GM21825 (cell line): ENCODE measurements at regions not wholly inside any gene's neighbourhood (a gene's known extent, or its start where the extent isn't known, plus 50 kb on each side); places are given as distances from the start of the nearest gene placed in this dataset.
"Not testable (repeated sequence)": the region's sequence is repeated elsewhere in the genome, so short reads cannot be mapped to it uniquely, and the experiment has no call there.

Experiments used
- ATAC-seq: cut with Tn5 transposase; IDR thresholded peaks from one replicate; pipeline ENCODE4 v1.9.1; 2021; ENCODE audit warnings: mild to moderate bottlenecking, moderate library complexity; ENCODE audit not compliant: unreplicated experiment

DNA sequence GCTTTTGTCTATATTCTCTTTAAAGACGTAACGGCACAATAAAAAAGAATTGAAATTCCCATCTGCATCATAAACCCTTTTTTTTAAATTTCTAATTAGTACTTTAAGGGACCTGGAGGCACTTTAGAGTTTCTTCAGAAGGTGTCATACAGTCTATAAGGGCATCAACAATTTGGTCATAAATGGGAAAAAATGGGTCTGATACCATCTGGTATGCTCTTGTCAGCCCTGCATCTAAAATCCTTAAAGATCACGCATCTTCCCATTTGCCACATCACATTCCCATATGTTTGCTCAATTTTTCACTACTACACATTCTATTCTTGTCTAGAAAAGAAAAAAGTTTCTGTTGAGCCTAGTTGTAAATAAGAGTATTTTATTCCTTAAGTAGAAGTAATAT, 53.8 kb downstream of the COX7C start:
- no peak for ATAC-seq

DNA sequence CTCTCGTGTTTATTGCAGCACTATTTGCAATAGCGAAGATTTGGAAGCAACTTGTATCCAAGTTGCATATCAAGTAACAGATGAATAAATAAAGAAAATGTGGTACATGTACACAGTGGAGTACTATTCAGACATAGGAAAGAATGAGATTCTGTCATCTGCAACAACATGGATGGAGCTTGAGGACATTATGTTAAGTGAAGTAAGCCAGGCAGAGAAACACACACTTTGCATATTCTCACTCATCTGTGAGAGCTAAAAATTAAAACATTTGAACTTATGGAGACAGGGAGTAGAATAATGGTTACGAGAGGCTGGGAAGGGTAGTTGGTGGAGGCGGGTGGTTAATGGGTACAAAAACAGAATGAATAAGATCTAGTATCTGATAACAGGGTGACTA, 56.3 kb downstream of the COX7C start:
- ATAC-seq = no peak

DNA sequence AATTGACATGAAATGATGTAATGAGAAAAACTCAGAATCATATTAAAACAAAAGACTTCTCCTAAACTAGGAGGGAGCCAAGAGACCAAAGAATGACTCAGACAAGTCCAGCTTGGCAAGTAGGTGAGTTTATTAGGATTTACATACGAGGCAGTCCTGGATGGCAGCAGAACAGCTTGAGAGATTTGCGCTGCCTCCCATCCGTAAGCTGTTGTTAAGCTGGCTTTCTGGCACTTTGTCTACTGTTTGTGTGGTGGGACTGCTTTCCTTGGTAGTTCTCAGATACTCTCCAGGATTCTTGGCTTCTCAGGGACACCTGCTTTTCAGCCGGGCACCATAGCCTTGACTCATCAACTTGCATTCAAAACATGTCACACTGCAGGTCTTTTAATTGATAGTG, 57.6 kb downstream of the COX7C start:
- ATAC-seq = no peak

DNA sequence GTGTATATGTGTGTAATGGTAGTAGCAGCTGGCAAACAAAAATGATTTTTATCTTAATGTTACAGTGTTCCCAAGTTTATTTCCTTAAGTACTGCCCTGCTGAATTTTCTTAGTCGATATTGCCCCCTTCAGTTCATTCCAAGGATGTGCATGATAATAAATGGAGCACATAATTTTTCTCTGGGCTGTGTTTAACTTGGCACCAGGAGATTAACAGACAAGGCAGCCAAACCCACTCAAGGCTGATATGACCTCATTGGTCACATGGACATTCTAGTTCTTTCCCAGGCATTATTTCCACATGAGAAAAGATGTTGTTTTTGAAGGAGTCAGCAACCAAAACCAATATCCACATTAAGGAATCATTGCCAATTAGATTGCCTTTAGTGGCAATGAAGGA, 61.8 kb downstream of the COX7C start:
- no peak for ATAC-seq

DNA sequence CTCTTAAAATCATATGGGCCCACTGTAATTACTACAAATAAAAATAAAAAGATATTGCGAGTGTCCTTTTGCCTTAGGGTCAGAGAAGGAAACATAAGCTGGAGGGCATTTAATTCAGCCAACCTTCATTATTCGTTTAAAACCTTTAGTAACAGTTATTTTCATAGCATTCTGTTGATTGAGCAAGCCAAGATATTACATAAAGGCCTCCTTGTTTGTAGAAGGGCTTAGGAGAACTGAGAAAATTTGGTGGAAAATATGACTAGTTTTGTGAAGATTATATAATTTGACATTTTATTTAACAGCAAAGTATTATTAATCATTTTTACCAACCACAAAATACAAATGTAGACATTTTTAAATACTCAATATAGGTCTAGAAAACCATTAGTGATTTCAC, 62.2 kb downstream of the COX7C start:
- ATAC-seq = no peak

DNA sequence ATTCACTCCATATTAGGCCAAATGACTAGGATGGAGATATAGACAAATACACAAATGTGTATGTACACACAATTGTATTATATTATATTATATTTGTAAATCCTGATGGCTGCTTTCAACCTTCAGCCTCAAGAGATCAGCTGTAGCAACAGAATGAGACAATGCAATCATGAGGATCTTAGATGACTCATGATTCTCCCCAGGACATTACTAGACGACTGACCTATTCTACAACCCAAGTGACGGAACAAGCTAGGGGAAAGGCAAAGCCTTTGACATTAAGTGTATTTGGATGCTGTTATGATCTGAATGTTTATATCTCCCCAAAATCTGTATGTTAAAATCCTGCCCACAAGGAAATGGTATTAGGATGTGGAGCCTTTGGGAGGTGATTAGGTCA, 66.5 kb downstream of the COX7C start:
- ATAC-seq = no peak

DNA sequence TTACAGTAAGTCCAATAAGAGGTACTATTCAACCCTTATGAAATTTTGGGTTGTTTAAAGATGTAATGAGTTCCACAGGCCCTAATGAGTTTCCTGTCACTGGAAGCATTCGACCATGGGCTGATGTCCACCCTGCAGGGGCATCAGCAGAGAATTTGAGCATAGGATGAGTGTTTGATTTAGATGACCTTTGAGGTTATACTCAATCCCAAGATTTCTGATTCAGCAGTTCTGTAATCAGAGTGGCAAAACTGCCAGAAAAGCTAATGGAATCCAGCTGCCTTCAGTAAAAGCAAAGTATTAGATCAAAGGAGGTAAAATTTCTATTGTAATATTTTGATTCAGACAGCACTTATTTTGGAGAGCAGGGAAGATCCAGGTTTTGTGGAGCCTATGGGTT, 68.3 kb downstream of the COX7C start:
- ATAC-seq = no peak

DNA sequence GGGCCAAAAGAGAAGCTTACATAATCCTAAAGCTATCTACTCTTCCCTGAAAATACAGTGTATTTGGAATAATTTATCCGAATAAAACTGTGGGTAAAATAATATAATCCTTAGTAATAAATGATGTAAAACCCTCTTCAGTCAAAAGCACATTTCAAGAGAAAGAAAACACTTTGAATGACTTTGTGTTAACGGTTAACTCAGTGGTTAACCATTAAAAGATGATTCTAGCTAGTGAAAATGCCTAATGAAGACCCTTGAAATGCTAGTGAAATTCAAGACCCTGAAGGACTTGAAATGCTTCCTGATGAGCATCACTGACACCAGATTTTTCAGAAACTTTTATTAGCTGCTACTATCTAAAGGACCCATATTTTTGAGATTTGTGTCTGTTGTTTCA, 70.7 kb downstream of the COX7C start:
- no peak for ATAC-seq

DNA sequence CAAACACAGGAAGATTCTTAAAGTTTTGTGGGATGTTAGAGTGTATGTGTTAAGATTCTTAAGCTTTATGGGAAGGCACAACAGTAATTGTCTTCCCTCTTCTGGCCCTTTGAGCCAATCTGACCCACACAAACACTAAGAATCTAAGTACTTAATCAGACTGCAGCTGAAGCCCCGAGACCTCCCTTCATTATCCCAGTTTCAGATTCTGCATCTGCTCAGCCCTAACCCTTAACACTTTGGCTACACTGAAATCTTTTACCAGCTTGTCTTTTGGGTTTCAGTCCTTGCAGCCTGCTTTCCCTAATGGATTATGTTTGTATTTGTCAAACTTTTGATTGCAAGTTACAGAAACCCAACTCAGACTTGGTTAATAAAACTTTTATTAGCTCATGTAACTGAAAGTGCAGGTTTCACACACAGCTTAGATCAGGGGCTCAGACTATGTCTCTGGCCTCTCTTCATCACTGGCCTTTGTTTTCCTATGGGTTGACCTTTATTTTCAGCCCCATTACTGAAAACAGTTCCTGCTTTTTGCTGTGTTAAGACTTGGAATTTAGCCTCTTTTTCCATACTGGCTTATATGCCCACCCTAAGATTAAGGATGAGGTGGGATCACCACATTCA, 71.5 kb downstream of the COX7C start:
- ATAC-seq = no peak

DNA sequence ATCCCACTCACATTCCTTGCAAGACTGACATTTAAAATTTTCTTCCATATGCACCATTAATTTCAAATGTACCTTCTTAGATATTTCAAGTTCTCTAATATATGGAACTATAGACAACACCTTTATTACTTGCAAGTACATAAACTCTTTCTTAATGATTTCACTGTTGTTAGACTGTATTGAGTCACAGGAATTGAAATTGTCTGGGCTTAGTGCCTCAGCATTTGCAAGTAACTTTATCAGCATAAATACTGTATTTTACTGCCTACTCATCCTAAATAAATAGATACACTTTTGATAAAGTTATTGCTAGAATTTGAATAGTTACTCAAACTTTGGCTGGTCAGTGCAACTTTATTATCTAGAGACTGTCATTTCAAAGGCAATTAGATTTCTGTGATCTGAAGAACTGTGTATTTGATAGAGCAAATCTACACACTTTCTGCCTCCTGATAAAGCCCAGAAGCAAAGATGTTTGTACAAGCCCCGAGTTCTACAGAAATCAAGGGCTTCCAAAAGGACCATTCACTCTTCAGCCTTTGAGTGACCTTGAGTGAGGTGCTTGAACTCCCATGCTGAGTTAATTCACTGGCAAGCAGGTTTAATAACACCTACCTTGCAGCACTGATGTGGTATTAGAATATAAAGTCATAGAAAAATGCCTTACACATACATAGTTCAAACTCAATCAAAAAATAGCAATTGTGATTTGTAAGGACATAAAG, 91.6 kb downstream of the COX7C start:
- no peak for ATAC-seq

DNA sequence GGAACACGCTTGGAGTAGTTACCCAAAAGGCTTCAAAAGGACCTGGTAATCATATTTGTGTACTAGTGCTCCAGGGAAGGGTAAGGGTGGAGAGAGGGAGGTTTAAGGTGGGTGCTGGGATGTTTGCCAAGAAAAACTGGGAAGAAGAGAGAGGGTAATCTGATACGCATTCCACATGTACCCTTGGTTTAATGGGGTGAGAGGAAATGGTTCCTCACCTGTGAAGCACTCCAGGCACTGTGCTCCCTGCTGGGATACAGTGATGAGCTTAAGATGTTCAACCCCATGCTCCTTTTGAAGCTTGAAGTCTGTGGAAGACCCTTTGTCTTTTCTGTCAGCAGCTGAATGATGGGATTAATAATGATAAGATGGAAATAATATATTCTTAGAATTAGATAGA, 98.4 kb downstream of the COX7C start:
- ATAC-seq = no peak

DNA sequence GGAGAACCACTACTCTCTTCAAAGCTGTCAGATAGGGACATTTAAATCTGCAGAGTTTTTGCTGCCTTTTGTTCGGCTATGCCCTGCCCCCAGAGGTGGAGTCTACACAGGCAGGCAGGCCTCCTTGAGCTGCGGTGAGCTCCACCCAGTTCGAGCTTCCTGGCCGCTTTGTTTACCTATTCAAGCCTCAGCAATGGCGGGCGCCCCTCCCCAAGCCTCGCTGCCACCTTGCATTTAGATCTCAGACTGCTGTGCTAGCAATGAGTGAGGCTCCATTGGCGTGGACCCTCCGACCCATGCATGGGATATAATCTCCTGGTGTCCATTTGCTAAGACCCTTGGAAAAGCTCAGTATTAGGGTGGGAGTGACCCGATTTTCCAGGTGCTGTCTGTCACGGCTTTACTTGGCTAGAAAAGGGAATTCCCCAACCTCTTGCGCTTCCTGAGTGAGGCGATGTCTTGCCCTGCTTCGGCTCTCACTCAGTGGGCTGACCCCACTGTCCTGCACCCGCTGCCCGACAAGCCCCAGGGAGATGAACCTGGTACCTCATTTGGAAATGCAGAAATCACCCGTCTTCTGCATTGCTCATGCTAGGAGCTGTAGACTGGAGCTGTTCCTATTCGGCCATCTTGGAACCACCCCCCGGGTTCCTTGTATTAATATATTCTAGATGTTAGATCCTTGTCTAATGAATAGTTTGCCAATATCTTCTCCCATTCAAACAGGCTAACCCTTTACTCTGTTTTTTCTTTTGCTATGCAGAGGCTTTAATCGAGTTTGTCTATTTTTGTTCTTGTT, 113.8 kb downstream of the COX7C start:
- not testable (repeated sequence) for ATAC-seq

DNA sequence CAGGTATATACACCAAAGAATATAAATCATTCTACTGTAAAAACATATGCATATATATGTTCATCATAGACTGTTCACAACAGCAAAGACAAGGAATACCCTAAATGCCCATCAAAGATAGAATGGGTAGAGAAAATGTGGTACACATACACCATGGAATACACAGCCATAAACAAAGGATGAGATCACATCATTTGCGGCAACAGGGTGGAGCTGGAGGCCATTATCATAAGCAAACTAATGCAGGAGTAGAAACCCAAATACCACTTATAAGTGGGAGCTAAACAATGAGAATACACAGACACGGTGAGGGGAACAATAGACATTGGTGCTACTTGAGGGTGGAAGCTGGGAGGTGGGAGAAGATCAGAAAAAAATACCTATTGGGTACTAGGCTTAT, 117.6 kb downstream of the COX7C start:
- ATAC-seq = no peak

DNA sequence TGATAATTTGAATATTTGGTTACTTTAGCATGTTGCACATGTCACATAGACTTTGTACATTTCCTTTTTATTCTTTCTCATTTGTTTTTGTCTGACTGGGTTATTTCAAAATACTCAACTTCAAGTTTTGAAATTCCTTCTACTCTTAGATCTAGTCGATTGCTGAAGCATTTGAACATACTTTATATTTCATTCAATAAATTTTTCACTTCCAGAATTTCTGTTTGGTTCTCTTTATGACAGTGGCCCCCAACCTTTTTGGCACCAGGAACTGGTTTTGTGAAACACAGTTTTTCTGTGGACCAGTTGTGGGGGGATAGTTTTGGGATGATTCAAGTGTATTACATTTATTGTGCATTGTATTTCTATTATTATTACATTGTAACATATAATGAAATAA, 119.8 kb downstream of the COX7C start:
- no peak for ATAC-seq

DNA sequence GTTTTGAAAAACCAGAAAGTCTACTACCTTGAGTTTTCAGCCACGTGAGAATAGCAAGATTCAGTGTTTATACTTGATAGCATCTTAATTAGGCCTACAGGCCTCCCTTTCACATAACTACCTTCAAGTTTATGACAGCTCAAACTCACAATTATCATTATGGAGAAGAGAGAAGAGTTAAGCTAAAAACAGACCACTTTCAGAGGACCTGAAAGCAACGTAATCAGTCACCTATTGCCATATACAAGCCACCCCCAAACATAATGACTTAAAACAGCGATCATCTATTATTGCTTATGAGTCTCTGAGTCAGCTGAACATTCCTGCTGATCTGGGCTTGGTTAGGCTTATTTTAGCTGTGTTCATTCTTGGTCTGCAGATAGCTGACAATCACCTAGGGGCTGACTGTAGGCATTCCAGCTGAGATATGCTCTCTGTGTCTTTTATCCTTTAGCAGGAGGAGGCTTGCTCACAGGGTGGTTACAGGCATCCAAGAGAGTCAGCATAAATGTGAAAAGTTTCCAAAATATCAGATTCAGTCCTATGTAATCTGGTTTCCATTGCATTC, 130.9 kb downstream of the COX7C start:
- ATAC-seq = no peak

DNA sequence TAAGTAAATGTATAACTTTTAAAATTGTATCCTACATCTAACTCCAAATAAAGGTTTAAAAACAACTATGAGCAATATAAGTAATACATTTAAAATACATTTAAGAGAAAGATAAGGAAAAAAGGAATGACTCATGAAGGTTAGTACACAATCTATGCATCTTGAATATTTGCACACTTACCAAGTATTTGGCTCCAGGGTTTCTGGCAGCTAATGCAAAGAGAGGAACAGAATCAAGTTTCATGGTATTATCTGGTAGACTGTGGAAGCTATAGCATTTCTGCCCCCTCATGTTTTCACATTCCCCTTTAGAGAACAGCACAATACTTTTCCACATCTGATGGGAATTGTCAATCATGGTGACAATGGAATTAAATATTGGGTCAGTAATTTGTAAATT, 132.1 kb downstream of the COX7C start:
- no peak for ATAC-seq

DNA sequence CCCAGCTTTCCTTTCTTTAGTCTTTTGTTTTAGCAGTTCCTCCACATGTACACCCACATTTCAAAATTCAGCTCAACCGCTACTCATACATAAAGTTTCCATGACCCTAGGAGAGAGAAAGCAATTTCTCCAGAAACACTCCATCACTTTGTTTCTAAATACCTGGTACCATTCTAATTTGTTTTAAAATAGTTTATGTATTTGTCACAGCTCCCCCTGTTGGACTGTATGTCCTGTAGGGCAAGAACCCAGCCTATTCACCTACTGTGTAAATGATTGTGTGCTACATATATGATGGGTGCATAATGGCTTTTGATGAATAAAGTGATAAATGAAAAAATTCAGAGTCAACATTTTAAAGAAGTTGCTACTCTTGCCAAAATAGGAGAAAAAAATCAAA, 139.1 kb downstream of the COX7C start:
- ATAC-seq = no peak

DNA sequence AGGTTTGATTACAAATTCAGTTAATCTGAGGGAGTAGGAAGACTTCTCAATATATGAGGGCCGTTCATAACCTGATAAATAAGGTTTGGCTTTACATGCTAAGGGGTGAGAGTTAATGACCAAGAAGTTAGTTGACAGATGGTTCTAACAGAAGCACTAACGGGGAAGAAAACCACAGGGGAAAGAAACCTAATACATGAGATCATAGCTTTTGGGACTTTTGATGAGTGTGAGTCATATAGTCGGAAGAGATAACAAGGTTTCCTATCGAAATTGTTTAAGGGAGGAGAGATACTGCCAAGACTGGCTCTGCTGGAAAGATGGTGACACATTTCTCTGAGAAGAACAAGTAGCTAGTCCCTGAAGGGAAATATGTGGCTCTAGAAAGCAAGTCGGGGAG, 140.1 kb downstream of the COX7C start:
- no peak for ATAC-seq

DNA sequence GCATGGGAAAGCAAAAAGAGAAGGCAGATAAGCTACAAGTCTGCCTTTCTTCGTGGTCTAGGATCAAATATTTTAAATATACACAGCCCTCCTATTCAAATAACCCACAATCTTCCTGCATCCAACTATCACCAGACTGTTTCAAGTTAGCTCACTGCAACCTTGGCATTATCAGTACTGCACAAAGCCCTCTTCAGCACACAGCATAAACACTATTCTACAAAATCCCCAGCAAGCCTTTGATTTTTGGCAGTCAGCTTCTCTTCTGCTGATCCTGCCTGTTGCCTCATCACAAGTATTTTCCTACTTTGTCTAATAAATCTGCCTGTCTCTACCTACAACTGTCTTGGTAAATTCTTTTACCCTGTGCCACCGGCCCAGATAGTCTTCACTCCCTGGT, 142.9 kb downstream of the COX7C start:
- ATAC-seq = no peak

DNA sequence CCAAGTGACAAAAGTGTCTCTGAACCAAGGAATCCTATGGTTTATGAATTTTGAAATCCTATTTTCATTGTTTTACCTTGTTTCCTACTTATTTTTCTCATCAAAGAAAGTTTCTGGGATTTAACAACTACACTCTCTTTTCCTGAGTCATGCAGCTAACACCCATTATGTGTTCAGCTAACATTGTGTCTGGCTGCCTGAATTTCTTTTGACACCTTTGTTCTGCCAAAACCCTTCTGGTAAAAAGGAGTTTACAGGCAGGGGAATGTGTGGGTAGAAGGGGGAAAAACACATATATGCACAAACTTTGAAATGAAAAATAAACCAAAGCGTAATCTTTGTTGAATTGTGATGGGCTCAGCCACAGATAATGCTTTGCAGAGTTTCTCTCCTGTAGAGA, 146.2 kb downstream of the COX7C start:
- no peak for ATAC-seq

DNA sequence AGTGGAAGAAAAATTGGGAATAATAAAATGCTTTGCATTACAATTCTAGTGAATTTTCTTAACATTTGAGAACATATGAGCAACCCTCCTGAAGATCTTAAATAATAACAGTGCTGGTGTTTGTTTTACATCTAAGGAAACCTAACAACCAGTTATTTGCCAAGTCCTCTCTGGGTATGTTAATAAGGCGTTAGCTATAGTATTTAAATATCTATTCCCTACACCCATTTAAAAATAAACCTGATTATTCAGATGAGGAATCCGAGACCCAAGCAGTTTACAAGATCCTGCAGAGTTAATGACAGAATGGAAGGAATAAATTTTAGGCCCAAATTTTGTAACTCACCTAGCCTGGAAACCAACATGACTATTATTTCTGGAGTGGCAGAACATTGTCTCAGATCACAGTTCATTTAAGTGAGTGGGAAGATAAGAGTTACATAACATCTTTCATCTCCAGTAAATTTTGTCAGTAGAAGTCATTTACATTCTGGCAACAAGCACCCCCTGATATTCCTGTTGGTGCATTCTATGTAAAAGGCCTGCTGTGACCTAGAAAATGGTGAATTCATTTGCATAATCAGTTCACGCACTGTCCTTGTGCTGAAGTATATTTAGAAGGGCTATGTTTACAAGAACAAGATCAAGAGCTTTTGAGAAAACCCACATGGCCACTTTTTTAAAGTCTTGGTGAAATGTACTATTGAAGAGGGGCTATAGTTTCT, 148.2 kb downstream of the COX7C start:
- ATAC-seq = no peak
